Right atrium auricular region (tissue), 2 donors: ENCODE measurements at regions not wholly inside any gene's neighbourhood (a gene's known extent, or its start where the extent isn't known, plus 50 kb on each side); places are given as distances from the start of the nearest gene placed in this dataset.

Experiments used
- DNase-seq: peaks from one replicate; pipeline ENCODE4 v3.0.0-alpha.2; 2019; ENCODE audit warnings: low spot score
- H3K27ac ChIP-seq, 2 donors: fragments of 200-600 bp; sonication (generic); 1 replicate in 1 of 2; 2 replicates in 1 of 2; pipeline ENCODE4 v1.5.1; 2016 to 2019
- H3K27me3 ChIP-seq, 2 donors: fragments of 200-600 bp; sonication (generic); one replicate each; pipeline versions ENCODE4 v1.5.1 to v1.6.0; 2017 to 2019
- H3K36me3 ChIP-seq: fragments of 200-600 bp; sonication (generic); one replicate; pipeline ENCODE4 v1.5.1; 2016
- H3K4me1 ChIP-seq, 2 donors: fragments of 200-600 bp; sonication (generic); one replicate each; pipeline versions ENCODE4 v1.5.1 to v1.6.0; 2017 to 2019
- H3K4me3 ChIP-seq, 2 donors: fragments of 200-600 bp; sonication (generic); 1 replicate in 1 of 2; 2 replicates in 1 of 2; pipeline ENCODE4 v1.5.1; 2017 to 2019; ENCODE audit warnings: mild to moderate bottlenecking in 1 of 2, moderate library complexity in 1 of 2
- H3K9me3 ChIP-seq, 2 donors: fragments of 200-600 bp; sonication (generic); one replicate each; pipeline ENCODE4 v1.5.1; 2019
- TF ChIP-seq, protein P1 (sequence below), 2 donors: fragments of 200-600 bp; sonication (generic); IDR thresholded peaks; one replicate each; pipeline ENCODE4 v1.5.1; 2019; ENCODE audit warnings: antibody characterized with exemption in 2 of 2

DNA sequence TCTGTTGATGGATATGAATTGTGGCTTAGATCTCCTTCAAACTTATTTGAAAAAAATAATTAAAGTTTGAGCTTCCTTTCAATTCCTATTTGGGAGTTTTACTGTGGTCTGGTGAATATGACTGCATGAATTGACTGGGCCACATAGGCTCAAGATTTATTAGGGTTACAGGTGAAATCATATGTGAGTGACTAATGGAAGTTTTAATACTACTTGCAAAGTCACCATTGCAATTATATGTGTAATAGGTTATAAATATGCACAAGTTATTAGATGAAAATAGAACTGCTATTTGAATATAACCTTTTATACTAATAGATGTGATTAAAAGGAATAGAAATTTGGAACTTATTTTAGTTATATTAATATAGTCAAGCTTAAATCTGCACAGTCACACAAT lies 712.1 kb upstream of the MMS22L start:
- TF ChIP-seq, protein P1, sequence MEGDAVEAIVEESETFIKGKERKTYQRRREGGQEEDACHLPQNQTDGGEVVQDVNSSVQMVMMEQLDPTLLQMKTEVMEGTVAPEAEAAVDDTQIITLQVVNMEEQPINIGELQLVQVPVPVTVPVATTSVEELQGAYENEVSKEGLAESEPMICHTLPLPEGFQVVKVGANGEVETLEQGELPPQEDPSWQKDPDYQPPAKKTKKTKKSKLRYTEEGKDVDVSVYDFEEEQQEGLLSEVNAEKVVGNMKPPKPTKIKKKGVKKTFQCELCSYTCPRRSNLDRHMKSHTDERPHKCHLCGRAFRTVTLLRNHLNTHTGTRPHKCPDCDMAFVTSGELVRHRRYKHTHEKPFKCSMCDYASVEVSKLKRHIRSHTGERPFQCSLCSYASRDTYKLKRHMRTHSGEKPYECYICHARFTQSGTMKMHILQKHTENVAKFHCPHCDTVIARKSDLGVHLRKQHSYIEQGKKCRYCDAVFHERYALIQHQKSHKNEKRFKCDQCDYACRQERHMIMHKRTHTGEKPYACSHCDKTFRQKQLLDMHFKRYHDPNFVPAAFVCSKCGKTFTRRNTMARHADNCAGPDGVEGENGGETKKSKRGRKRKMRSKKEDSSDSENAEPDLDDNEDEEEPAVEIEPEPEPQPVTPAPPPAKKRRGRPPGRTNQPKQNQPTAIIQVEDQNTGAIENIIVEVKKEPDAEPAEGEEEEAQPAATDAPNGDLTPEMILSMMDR (IDR thresholded peaks at IDR 0.05), result no peak
- H3K9me3 ChIP-seq, result no peaks in the 10 kb centered on the region
- DNase-seq, result no peak
- no peaks in the 10 kb centered on the region for H3K36me3 ChIP-seq
- H3K27me3 ChIP-seq, result no peaks in the 10 kb centered on the region
- H3K4me1 ChIP-seq, result no peaks in the 10 kb centered on the region
- H3K4me3 ChIP-seq, result no peak overlapping the region
- no peak overlapping the region for H3K27ac ChIP-seq

DNA sequence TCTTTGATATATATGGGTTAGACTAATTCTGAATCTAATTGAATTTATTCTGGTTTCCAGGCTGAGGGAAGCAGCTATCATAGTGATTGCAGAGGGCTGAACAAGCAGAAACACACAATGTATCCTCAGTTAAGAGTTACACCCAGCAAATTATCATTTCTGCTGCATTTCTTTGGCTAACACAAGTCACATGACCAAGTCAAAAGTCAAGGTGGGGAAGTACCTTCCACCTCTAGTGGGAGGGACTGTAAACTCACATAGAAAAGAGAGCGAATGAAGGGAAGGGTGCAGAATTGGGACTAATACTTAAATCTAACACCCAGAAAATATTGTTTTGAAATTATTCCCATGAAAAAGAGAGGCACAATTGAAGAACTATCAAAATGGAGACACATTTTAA lies 719.7 kb upstream of the MMS22L start:
- no peaks in the 10 kb centered on the region for H3K27me3 ChIP-seq
- no peak for DNase-seq
- no peaks in the 10 kb centered on the region for H3K36me3 ChIP-seq
- no peak overlapping the region for H3K27ac ChIP-seq
- no peaks in the 10 kb centered on the region for H3K9me3 ChIP-seq
- H3K4me1 ChIP-seq, result no peaks in the 10 kb centered on the region
- TF ChIP-seq, protein P1 (IDR thresholded peaks at IDR 0.05), result no peak
- no peak overlapping the region for H3K4me3 ChIP-seq

DNA sequence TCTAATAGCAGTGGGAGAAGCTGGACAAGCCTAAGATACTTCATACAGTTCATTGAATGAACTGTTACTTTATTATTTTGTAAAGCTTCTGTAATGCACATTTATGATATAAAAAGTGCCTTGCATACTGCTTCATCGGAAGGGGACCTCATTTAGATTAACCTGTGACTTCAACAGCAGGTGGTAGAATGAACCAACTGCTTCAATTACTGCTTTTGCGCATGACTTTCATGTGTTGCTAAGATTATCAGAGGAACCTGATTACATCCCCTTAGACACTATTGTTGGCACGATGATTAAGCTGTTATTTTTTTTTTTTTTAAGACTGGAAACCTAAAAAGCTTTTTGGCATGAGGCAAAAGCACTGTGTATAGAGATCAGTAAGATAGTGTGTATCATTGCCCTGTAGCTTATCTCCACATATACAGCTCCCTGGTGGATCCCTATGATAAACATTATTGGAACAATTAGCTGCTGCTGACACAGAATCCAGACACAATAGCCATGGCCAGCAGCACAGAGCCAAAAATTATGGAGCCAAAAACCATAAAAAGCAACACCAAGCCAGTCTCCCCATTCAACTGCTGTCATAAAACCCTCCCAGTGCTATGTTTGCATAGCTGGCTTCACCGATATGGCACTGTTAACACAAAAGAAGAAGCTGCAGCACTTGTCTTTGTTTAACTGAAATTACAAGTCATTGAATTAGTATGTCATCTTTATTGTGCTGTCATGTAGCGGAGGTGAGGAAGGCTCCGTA lies 731.6 kb upstream of the MMS22L start:
- TF ChIP-seq, protein P1 (IDR thresholded peaks at IDR 0.05), result no peak
- Histone ChIP-seq H3K27ac (no peak overlapping the region), H3K9me3 (no peaks in the 10 kb centered on the region), H3K36me3 (no peaks in the 10 kb centered on the region), H3K4me1 (no peaks in the 10 kb centered on the region), H3K4me3 (no peak overlapping the region), H3K27me3 (no peaks in the 10 kb centered on the region)
- no peak for DNase-seq

DNA sequence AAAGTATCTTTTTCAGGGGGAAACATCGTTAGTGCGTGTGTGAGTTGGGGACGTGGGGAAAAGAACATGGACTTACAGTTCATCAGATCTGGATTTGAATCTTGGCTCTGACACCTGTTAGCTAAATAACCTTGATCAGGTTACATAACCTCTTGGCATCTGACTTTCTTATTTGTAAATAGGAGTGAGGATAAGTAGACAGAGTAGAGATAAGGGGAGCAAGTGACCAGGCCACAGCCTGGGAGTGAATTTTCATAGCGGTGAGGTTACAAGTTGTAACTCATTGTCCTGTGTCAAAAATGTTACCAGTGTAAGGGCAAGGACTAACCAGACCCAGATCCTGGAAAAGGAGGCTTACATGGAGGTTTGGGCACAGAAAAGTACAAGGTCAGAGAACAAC lies 733.5 kb upstream of the MMS22L start:
- H3K36me3 ChIP-seq, result no peaks in the 10 kb centered on the region
- DNase-seq, result no peak
- no peak overlapping the region for H3K27ac ChIP-seq
- no peaks in the 10 kb centered on the region for H3K9me3 ChIP-seq
- H3K4me3 ChIP-seq, result no peak overlapping the region
- no peaks in the 10 kb centered on the region for H3K27me3 ChIP-seq
- TF ChIP-seq, protein P1 (IDR thresholded peaks at IDR 0.05), result no peak
- no peaks in the 10 kb centered on the region for H3K4me1 ChIP-seq

DNA sequence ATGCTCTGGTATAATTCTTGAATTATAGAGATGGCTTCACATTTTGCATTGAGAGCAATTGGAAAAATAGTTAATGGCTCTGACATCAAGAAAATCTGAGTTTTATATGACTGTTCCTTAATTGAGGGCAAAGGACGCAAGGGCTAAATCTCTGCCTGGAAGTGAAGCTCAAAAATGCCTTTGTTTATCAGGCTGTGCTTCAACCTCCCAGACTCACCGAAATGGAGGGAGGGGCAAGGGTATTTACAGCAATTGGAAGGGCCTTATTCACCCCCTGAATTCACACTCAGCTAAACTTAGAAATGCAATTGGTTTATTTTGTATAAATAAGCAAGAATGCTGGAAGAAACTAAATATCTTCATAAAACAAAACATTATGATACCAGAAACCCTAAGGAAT lies 737.2 kb upstream of the MMS22L start:
- Histone ChIP-seq H3K27ac (no peak overlapping the region), H3K4me3 (no peak overlapping the region), H3K27me3 (no peaks in the 10 kb centered on the region), H3K36me3 (no peaks in the 10 kb centered on the region), H3K4me1 (no peaks in the 10 kb centered on the region), H3K9me3 (no peaks in the 10 kb centered on the region)
- DNase-seq, result no peak
- TF ChIP-seq, protein P1 (IDR thresholded peaks at IDR 0.05), result no peak

DNA sequence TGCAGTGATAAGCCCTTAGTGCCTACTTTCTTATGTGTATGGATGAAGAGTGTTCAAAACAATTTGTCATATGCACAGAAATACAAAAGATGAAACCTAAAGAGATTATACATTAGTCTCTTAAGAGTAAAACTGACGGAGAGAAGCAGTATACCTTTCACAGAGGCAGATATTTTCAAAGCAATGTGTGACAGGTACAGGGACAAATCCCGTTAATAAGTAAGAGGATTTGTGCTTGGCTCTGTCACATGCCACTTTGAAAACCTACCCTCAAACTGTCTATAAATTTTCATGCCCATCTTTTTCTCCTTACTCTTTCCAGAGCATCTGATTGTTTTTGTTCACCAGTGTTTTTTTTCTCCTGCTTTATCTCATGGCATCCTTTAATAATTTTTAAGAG lies 741.3 kb upstream of the MMS22L start:
- no peak for DNase-seq
- Histone ChIP-seq H3K27ac (no peak overlapping the region), H3K4me3 (no peak overlapping the region), H3K4me1 (no peaks in the 10 kb centered on the region), H3K36me3 (no peaks in the 10 kb centered on the region), H3K27me3 (no peaks in the 10 kb centered on the region), H3K9me3 (no peaks in the 10 kb centered on the region)
- TF ChIP-seq, protein P1 (IDR thresholded peaks at IDR 0.05), result no peak
